ENCODE measurements at regions not wholly inside any gene's neighbourhood (a gene's known extent, or its start where the extent isn't known, plus 50 kb on each side); places are given as distances from the start of the nearest gene placed in this dataset.

- dilution Hi-C loops (cut with MboI; ENCODE audit: extremely low pct_ligation_motif_present, low sequenced_read_pairs): no loop called here
- H3K9me3 ChIP-seq (ENCODE audit: control insufficient read depth, low read depth, low read length): no peaks in the 10 kb centered on the region
- no peak for FAIRE-seq
These were observed 949.7 kb upstream of the EEF2KMT start for GRCh38 chr16:6047325-6047724.

GRCh38 chr16:6038941-6039645 lies 941.5 kb upstream of the EEF2KMT start:
- H3K9me1 ChIP-seq (ENCODE audit: control insufficient read depth, extremely low read depth, insufficient read depth, low read length): no peaks in the 10 kb centered on the region
- no peaks in the 10 kb centered on the region for H3K36me3 ChIP-seq (ENCODE audit: control insufficient read depth in 2 of 2, extremely low read depth in 1 of 2, insufficient read depth in 2 of 2, low read length in 2 of 2)
- no peak for FAIRE-seq
- no peak for DNase-seq (ENCODE audit: low read depth, low spot score)
- dilution Hi-C loops (cut with MboI; ENCODE audit: extremely low pct_ligation_motif_present, low sequenced_read_pairs): no loop called here
- TF ChIP-seq CTCF (optimal IDR thresholded peaks at IDR 0.05 in 1 of 3, IDR thresholded peaks at IDR 0.05 in 1 of 3, conservative IDR thresholded peaks at IDR 0.05 in 1 of 3; ENCODE audit: extremely low read depth in 1 of 3, insufficient read depth in 2 of 3, low read length in 3 of 3): no peak
- no peak for TF ChIP-seq EZH2 (IDR thresholded peaks at IDR 0.05; ENCODE audit: low read length)
- H3K4me3 ChIP-seq (ENCODE audit: control insufficient read depth in 2 of 3, extremely low read depth in 1 of 3, insufficient read depth in 2 of 3, low read depth in 1 of 3, low read length in 3 of 3): no peak overlapping the region
- H2AFZ ChIP-seq (ENCODE audit: control insufficient read depth, low read length): no peak overlapping the region
- H3K27ac ChIP-seq (ENCODE audit: control insufficient read depth, insufficient read depth, low read length): no peak overlapping the region
- H3K79me2 ChIP-seq (ENCODE audit: control insufficient read depth, insufficient read depth, low read length): no peaks in the 10 kb centered on the region
- H3K4me2 ChIP-seq (ENCODE audit: control insufficient read depth, extremely low read depth, insufficient read depth, low read depth, low read length): no peak overlapping the region
- no peaks in the 10 kb centered on the region for H3K4me1 ChIP-seq (ENCODE audit: control insufficient read depth, extremely low read depth, insufficient read depth, low read length)
- no peak overlapping the region for H3K9ac ChIP-seq (ENCODE audit: control insufficient read depth, extremely low read depth, insufficient read depth, low read length)
- H3K27me3 ChIP-seq (ENCODE audit: control insufficient read depth, extremely low read depth, insufficient read depth, low read length): no peaks in the 10 kb centered on the region
- peaks cover 1% of the 10 kb centered on the region for H3K9me3 ChIP-seq (ENCODE audit: control insufficient read depth, low read depth, low read length)
- no peaks in the 10 kb centered on the region for H4K20me1 ChIP-seq (ENCODE audit: control insufficient read depth, extremely low read depth, insufficient read depth, low read length)

More at GRCh38 chr16:6047325-6047724, 949.7 kb upstream of the EEF2KMT start:
- no peak for TF ChIP-seq EZH2 (IDR thresholded peaks at IDR 0.05; ENCODE audit: low read length)
- Histone ChIP-seq H3K4me1 (ENCODE audit: control insufficient read depth, extremely low read depth, insufficient read depth, low read length) (no peaks in the 10 kb centered on the region), H3K9ac (ENCODE audit: control insufficient read depth, extremely low read depth, insufficient read depth, low read length) (no peak overlapping the region), H2AFZ (ENCODE audit: control insufficient read depth, low read length) (no peak overlapping the region), H3K36me3 (ENCODE audit: control insufficient read depth in 2 of 2, extremely low read depth in 1 of 2, insufficient read depth in 2 of 2, low read length in 2 of 2) (no peaks in the 10 kb centered on the region), H3K79me2 (ENCODE audit: control insufficient read depth, insufficient read depth, low read length) (no peaks in the 10 kb centered on the region), H3K27ac (ENCODE audit: control insufficient read depth, insufficient read depth, low read length) (no peak overlapping the region), H3K27me3 (ENCODE audit: control insufficient read depth, extremely low read depth, insufficient read depth, low read length) (no peaks in the 10 kb centered on the region), H3K4me2 (ENCODE audit: control insufficient read depth, extremely low read depth, insufficient read depth, low read depth, low read length) (no peak overlapping the region), H4K20me1 (ENCODE audit: control insufficient read depth, extremely low read depth, insufficient read depth, low read length) (no peaks in the 10 kb centered on the region), H3K9me1 (ENCODE audit: control insufficient read depth, extremely low read depth, insufficient read depth, low read length) (no peaks in the 10 kb centered on the region), H3K4me3 (ENCODE audit: control insufficient read depth in 2 of 3, extremely low read depth in 1 of 3, insufficient read depth in 2 of 3, low read depth in 1 of 3, low read length in 3 of 3) (no peak overlapping the region)
- no peak for DNase-seq (ENCODE audit: low read depth, low spot score)

GRCh38 chr16:6035161-6035560 lies 937.6 kb upstream of the EEF2KMT start:
- dilution Hi-C loops (cut with MboI; ENCODE audit: extremely low pct_ligation_motif_present, low sequenced_read_pairs): no loop called here
- H3K4me1 ChIP-seq (ENCODE audit: control insufficient read depth, extremely low read depth, insufficient read depth, low read length): no peaks in the 10 kb centered on the region

More at GRCh38 chr16:6035161-6035560, 937.6 kb upstream of the EEF2KMT start:
- H3K4me2 ChIP-seq (ENCODE audit: control insufficient read depth, extremely low read depth, insufficient read depth, low read depth, low read length): no peak overlapping the region
- H3K27me3 ChIP-seq (ENCODE audit: control insufficient read depth, extremely low read depth, insufficient read depth, low read length): no peaks in the 10 kb centered on the region
- TF ChIP-seq CTCF (optimal IDR thresholded peaks at IDR 0.05 in 1 of 3, IDR thresholded peaks at IDR 0.05 in 1 of 3, conservative IDR thresholded peaks at IDR 0.05 in 1 of 3; ENCODE audit: extremely low read depth in 1 of 3, insufficient read depth in 2 of 3, low read length in 3 of 3) (no peak), EZH2 (IDR thresholded peaks at IDR 0.05; ENCODE audit: low read length) (no peak)
- no peak overlapping the region for H2AFZ ChIP-seq (ENCODE audit: control insufficient read depth, low read length)
- H3K9me1 ChIP-seq (ENCODE audit: control insufficient read depth, extremely low read depth, insufficient read depth, low read length): no peaks in the 10 kb centered on the region
- H3K36me3 ChIP-seq (ENCODE audit: control insufficient read depth in 2 of 2, extremely low read depth in 1 of 2, insufficient read depth in 2 of 2, low read length in 2 of 2): no peaks in the 10 kb centered on the region
- H3K4me3 ChIP-seq (ENCODE audit: control insufficient read depth in 2 of 3, extremely low read depth in 1 of 3, insufficient read depth in 2 of 3, low read depth in 1 of 3, low read length in 3 of 3): no peak overlapping the region
- DNase-seq (ENCODE audit: low read depth, low spot score) (no peak), FAIRE-seq (no peak)
- H3K27ac ChIP-seq (ENCODE audit: control insufficient read depth, insufficient read depth, low read length): no peak overlapping the region
- H4K20me1 ChIP-seq (ENCODE audit: control insufficient read depth, extremely low read depth, insufficient read depth, low read length): no peaks in the 10 kb centered on the region
- H3K79me2 ChIP-seq (ENCODE audit: control insufficient read depth, insufficient read depth, low read length): no peaks in the 10 kb centered on the region
- peaks cover 1% of the 10 kb centered on the region for H3K9me3 ChIP-seq (ENCODE audit: control insufficient read depth, low read depth, low read length)
- H3K9ac ChIP-seq (ENCODE audit: control insufficient read depth, extremely low read depth, insufficient read depth, low read length): no peak overlapping the region

Measured in keratinocyte (primary cell).